Fibroblast of lung (primary cell): ENCODE measurements at regions not wholly inside any gene's neighbourhood (a gene's known extent, or its start where the extent isn't known, plus 50 kb on each side); places are given as distances from the start of the nearest gene placed in this dataset.
"Not testable (repeated sequence)": the region's sequence is repeated elsewhere in the genome, so short reads cannot be mapped to it uniquely, and the experiment has no call there.

Experiments used
- DNase-seq, 2 donors: peaks; one replicate each; pipeline versions ENCODE4 v3.0.0 to v3.0.0-alpha.2; 2010; ENCODE audit warnings: low read depth in 2 of 2
- H2AFZ ChIP-seq: 2 replicates; pipeline ENCODE4 v1.5.1; 2012; ENCODE audit warnings: low read length, control low read depth, inconsistent platforms
- H3K27ac ChIP-seq: 2 replicates; pipeline ENCODE4 v1.5.1; 2011; ENCODE audit warnings: low read length, control low read depth; ENCODE audit not compliant: insufficient read depth
- H3K27me3 ChIP-seq: 2 replicates; pipeline ENCODE4 v1.5.1; 2011; ENCODE audit warnings: mild to moderate bottlenecking, low read length; ENCODE audit not compliant: control insufficient read depth, insufficient read depth
- H3K36me3 ChIP-seq: 2 replicates; pipeline ENCODE4 v1.5.1; 2011; ENCODE audit warnings: low read length; ENCODE audit not compliant: control insufficient read depth, insufficient read depth
- H3K4me1 ChIP-seq: 2 replicates; pipeline ENCODE4 v1.5.1; 2011; ENCODE audit warnings: low read length; ENCODE audit not compliant: control insufficient read depth, insufficient read depth; ENCODE audit errors: extremely low read depth
- H3K4me2 ChIP-seq: 2 replicates; pipeline ENCODE4 v1.5.1; 2011; ENCODE audit warnings: low read length, control low read depth; ENCODE audit not compliant: insufficient read depth; ENCODE audit errors: extremely low read depth
- H3K4me3 ChIP-seq, 4 experiments: fragments of 200-600 bp in 1 of 4; sonication (generic) in 1 of 4; replicated peaks in 1 of 4; 2 replicates each; pipeline ENCODE4 v1.5.1; 2011 to 2016; ENCODE audit warnings: low read length in 4 of 4, low read depth in 3 of 4, mild to moderate bottlenecking in 3 of 4, control low read depth in 2 of 4, inconsistent platforms in 1 of 4, mixed read lengths in 1 of 4; ENCODE audit not compliant: insufficient read depth in 1 of 4; ENCODE audit errors: control extremely low read depth in 1 of 4
- H3K79me2 ChIP-seq: 2 replicates; pipeline ENCODE4 v1.5.1; 2012; ENCODE audit warnings: mild to moderate bottlenecking, low read length, inconsistent platforms; ENCODE audit not compliant: control insufficient read depth, insufficient read depth
- H3K9ac ChIP-seq: 2 replicates; pipeline ENCODE4 v1.5.1; 2011; ENCODE audit warnings: mild to moderate bottlenecking, low read length, control low read depth; ENCODE audit not compliant: insufficient read depth
- H3K9me3 ChIP-seq: 2 replicates; pipeline ENCODE4 v1.5.1; 2012; ENCODE audit warnings: low read depth, low read length; ENCODE audit not compliant: control insufficient read depth, insufficient read depth
- H4K20me1 ChIP-seq: 2 replicates; pipeline ENCODE4 v1.5.1; 2011; ENCODE audit warnings: low read length; ENCODE audit not compliant: control insufficient read depth, insufficient read depth; ENCODE audit errors: extremely low read depth
- CTCF ChIP-seq, 2 donors: IDR thresholded peaks in 1 of 2; conservative IDR thresholded peaks in 1 of 2; 1 replicate in 1 of 2; 2 replicates in 1 of 2; pipeline ENCODE4 v1.5.1; 2011 to 2012; ENCODE audit warnings: low read length in 2 of 2, control low read depth in 1 of 2, inconsistent platforms in 1 of 2, low read depth in 1 of 2, mild to moderate bottlenecking in 1 of 2
- EZH2 ChIP-seq: IDR thresholded peaks from 2 replicates; pipeline ENCODE4 v1.5.1; 2012; ENCODE audit warnings: low read length, control low read depth, mild to moderate bottlenecking; ENCODE audit errors: missing control alignments

- H3K4me3 ChIP-seq = no peak overlapping the region
- no peaks in the 10 kb centered on the region for H3K27me3 ChIP-seq
- no peak overlapping the region for H3K9ac ChIP-seq
- H3K9me3 ChIP-seq = no peaks in the 10 kb centered on the region
- no peaks in the 10 kb centered on the region for H3K4me1 ChIP-seq
- H3K36me3 ChIP-seq = no peaks in the 10 kb centered on the region
- no peaks in the 10 kb centered on the region for H4K20me1 ChIP-seq
- TF ChIP-seq CTCF (conservative IDR thresholded peaks at IDR 0.05 in 1 of 2, IDR thresholded peaks at IDR 0.05 in 1 of 2; ENCODE audit: low read depth in 1 of 2, low read length in 2 of 2) (no peak), EZH2 (no peak)
- no peak overlapping the region for H3K27ac ChIP-seq
- no peak overlapping the region for H3K4me2 ChIP-seq
- no peak overlapping the region for H2AFZ ChIP-seq
- DNase-seq = no peak
- H3K79me2 ChIP-seq = no peaks in the 10 kb centered on the region
Observed at GRCh38 chr5:62100201-62100600, 205.8 kb upstream of the KIF2A start.

- H4K20me1 ChIP-seq, H3K9ac ChIP-seq, DNase-seq, H3K4me2 ChIP-seq, H3K4me3 ChIP-seq, H3K4me1 ChIP-seq, H3K36me3 ChIP-seq, H3K27ac ChIP-seq, H2AFZ ChIP-seq, H3K9me3 ChIP-seq, H3K27me3 ChIP-seq, H3K79me2 ChIP-seq: not testable (repeated sequence)
Observed at GRCh38 chr5:62103863-62104262, 202.1 kb upstream of the KIF2A start.

GRCh38 chr5:62111428-62111827 is 194.6 kb upstream of the KIF2A start:
- no peak for TF ChIP-seq CTCF (conservative IDR thresholded peaks at IDR 0.05 in 1 of 2, IDR thresholded peaks at IDR 0.05 in 1 of 2; ENCODE audit: low read depth in 1 of 2, low read length in 2 of 2)
- no peak for TF ChIP-seq EZH2
- H3K27me3 ChIP-seq = no peaks in the 10 kb centered on the region
- no peaks in the 10 kb centered on the region for H3K9me3 ChIP-seq
- no peak overlapping the region for H3K27ac ChIP-seq
- H4K20me1 ChIP-seq = no peaks in the 10 kb centered on the region
- H3K4me2 ChIP-seq = no peak overlapping the region
- no peaks in the 10 kb centered on the region for H3K4me1 ChIP-seq
- no peak overlapping the region for H2AFZ ChIP-seq
- DNase-seq = no peak
- H3K79me2 ChIP-seq = no peaks in the 10 kb centered on the region
- no peak overlapping the region for H3K4me3 ChIP-seq
- no peak overlapping the region for H3K9ac ChIP-seq
- no peaks in the 10 kb centered on the region for H3K36me3 ChIP-seq
